HepG2 (cell line): ENCODE measurements at regions not wholly inside any gene's neighbourhood (a gene's known extent, or its start where the extent isn't known, plus 50 kb on each side); places are given as distances from the start of the nearest gene placed in this dataset.

Source experiments
- ATAC-seq: fragments of 200-7000 bp; cut with Tn5 transposase; 3 replicates; pipeline ENCODE4 v1.9.1; 2020; ENCODE audit warnings: mild to moderate bottlenecking, moderate library complexity
- BruUV-seq: library from RNA; stranded (reverse); fragments of 400-500 nt; replicated peaks from 2 replicates; lab custom pipeline; 2021; lab: Mats Ljungman, UMichigan
- CTCF ChIA-PET: fragments of 300-600 bp; formaldehyde crosslinking; extraction: SDS; loops from one replicate; lab custom pipeline; 2021; ENCODE audit warnings: low total read pairs, inconsistent platforms, low intra/inter-chr PET ratio; lab: Yijun Ruan, JAX
- POLR2A ChIA-PET: fragments of 350-600 bp; sonication (Branson Sonifier 250); formaldehyde crosslinking; loops from one replicate; lab custom pipeline; 2020; ENCODE audit warnings: antibody characterized with exemption, inconsistent platforms; lab: Yijun Ruan, JAX
- DNase-seq: peaks from one replicate; pipeline ENCODE4 v3.0.0-alpha.2; 2015; ENCODE audit warnings: low spot score
- FAIRE-seq: peaks from 3 replicates; lab custom pipeline; 2011; peaks lifted over from hg19 to GRCh38; lab: Jason Lieb, UNC
- H2AFZ ChIP-seq: one replicate; pipeline ENCODE4 v1.6.1; 2011; ENCODE audit warnings: low read length, inconsistent platforms
- H3K27ac ChIP-seq: fragments of 300-600 bp; 3 replicates; pipeline ENCODE4 v1.8.0; 2011; ENCODE audit warnings: mixed run types, mild to moderate bottlenecking, mixed read lengths, low read length, inconsistent platforms; ENCODE audit not compliant: insufficient read depth; ENCODE audit errors: extremely low read length
- H3K27me3 ChIP-seq, 2 experiments: fragments of 200-600 bp in 1 of 2; 2 replicates in 1 of 2; 3 replicates in 1 of 2; pipeline versions ENCODE4 v1.6.0 to v1.8.0; 2011; ENCODE audit warnings: low read length in 2 of 2, mild to moderate bottlenecking in 2 of 2, moderate library complexity in 2 of 2, inconsistent platforms in 1 of 2; ENCODE audit not compliant: insufficient read depth in 2 of 2, control insufficient read depth in 1 of 2
- H3K36me3 ChIP-seq, 2 experiments: fragments of 200-600 bp in 1 of 2; replicated peaks in 1 of 2; 2 replicates in 1 of 2; 3 replicates in 1 of 2; pipeline versions ENCODE4 v1.5.1 to v1.8.0; 2011; ENCODE audit warnings: low read length in 2 of 2, inconsistent platforms in 1 of 2; ENCODE audit not compliant: insufficient read depth in 2 of 2, control insufficient read depth in 1 of 2
- H3K4me1 ChIP-seq: 2 replicates; pipeline ENCODE4 v1.5.1; 2012; ENCODE audit warnings: low read length, inconsistent platforms; ENCODE audit not compliant: insufficient read depth
- H3K4me2 ChIP-seq: 2 replicates; pipeline ENCODE4 v1.6.0; 2011; ENCODE audit warnings: low read depth, low read length, inconsistent platforms
- H3K4me3 ChIP-seq, 3 experiments: fragments of 200-600 bp in 1 of 3; sonication (generic), shearing (Covaris generic) in 1 of 3; replicated peaks in 1 of 3; 2 replicates each; pipeline ENCODE4 v1.5.1; 2011 to 2016; ENCODE audit warnings: low read length in 3 of 3, inconsistent platforms in 2 of 3, low read depth in 2 of 3, mild to moderate bottlenecking in 2 of 3, control low read depth in 1 of 3, mixed read lengths in 1 of 3; ENCODE audit not compliant: insufficient read depth in 1 of 3
- H3K79me2 ChIP-seq: one replicate; pipeline ENCODE4 v1.6.1; 2011; ENCODE audit warnings: low read length, inconsistent platforms; ENCODE audit not compliant: insufficient read depth
- H3K9ac ChIP-seq: 2 replicates; pipeline ENCODE4 v1.6.0; 2011; ENCODE audit warnings: mild to moderate bottlenecking, low read depth, low read length, inconsistent platforms; ENCODE audit not compliant: insufficient read depth
- H3K9me3 ChIP-seq: 2 replicates; pipeline ENCODE4 v1.5.1; 2012; ENCODE audit warnings: mild to moderate bottlenecking, low read length
- H4K20me1 ChIP-seq: 2 replicates; pipeline ENCODE4 v1.6.0; 2011; ENCODE audit warnings: inconsistent platforms, mild to moderate bottlenecking, low read length, moderate library complexity; ENCODE audit not compliant: insufficient read depth
- ETV5 ChIP-seq: IDR thresholded peaks from 2 replicates; pipeline ENCODE4 v1.6.1; 2018; ENCODE audit warnings: missing biosample characterization, missing genetic modification reagents, inconsistent platforms, borderline replicate concordance
- FOXM1 ChIP-seq: sonication (generic); formaldehyde crosslinking; IDR thresholded peaks from 2 replicates; pipeline ENCODE4 v1.5.0; 2020; ENCODE audit warnings: missing genetic modification reagents
- HCFC1 ChIP-seq: fragments of 150-350 bp; IDR thresholded peaks from 2 replicates; pipeline ENCODE4 v1.6.1; 2014; ENCODE audit warnings: low read depth, low read length
- HOXA3 ChIP-seq: sonication (generic); formaldehyde crosslinking; IDR thresholded peaks from 2 replicates; pipeline ENCODE4 v1.5.0; 2020; ENCODE audit warnings: missing genetic modification reagents
- IRX3 ChIP-seq: sonication (generic); formaldehyde crosslinking; IDR thresholded peaks from 2 replicates; pipeline ENCODE4 v1.8.1; 2023; ENCODE audit warnings: mild to moderate bottlenecking, low read depth, missing genetic modification reagents, borderline replicate concordance
- MAZ ChIP-seq, 2 experiments: sonication (generic) in 1 of 2; formaldehyde crosslinking in 1 of 2; IDR thresholded peaks; 2 replicates each; pipeline versions ENCODE4 v1.5.0 to v1.6.1; 2012 to 2020; ENCODE audit warnings: low read depth in 2 of 2, mild to moderate bottlenecking in 2 of 2, borderline replicate concordance in 1 of 2, improper control_type of control experiment in 1 of 2, low read length in 1 of 2, missing genetic modification reagents in 1 of 2, moderate library complexity in 1 of 2
- NFE2 ChIP-seq: sonication (generic); formaldehyde crosslinking; IDR thresholded peaks from 2 replicates; pipeline ENCODE4 v1.4.0; 2020; ENCODE audit warnings: missing genetic modification reagents
- SP5 ChIP-seq: IDR thresholded peaks from 2 replicates; pipeline ENCODE4 v1.6.1; 2016; ENCODE audit warnings: low read depth, borderline replicate concordance
- TCF12 ChIP-seq, 2 experiments: fragments of 450-650 bp in 1 of 2; sonication (generic) in 1 of 2; formaldehyde crosslinking in 1 of 2; IDR thresholded peaks; 2 replicates each; pipeline versions ENCODE4 v1.6.1 to v1.8.0; 2017 to 2022; ENCODE audit warnings: antibody characterized with exemption in 1 of 2, mild to moderate bottlenecking in 1 of 2, missing genetic modification reagents in 1 of 2, moderate library complexity in 1 of 2
- TEAD2 ChIP-seq: sonication (generic); formaldehyde crosslinking; IDR thresholded peaks from 2 replicates; pipeline ENCODE4 v1.9.0; 2021; ENCODE audit warnings: missing genetic modification reagents
- ZBTB7B ChIP-seq: sonication (generic); formaldehyde crosslinking; IDR thresholded peaks from 2 replicates; pipeline ENCODE4 v1.4.0; 2020; ENCODE audit warnings: missing genetic modification reagents
- ZNF264 ChIP-seq: sonication (generic); formaldehyde crosslinking; IDR thresholded peaks from 2 replicates; pipeline ENCODE4 v1.4.0; 2020; ENCODE audit warnings: missing genetic modification reagents
- ZNF557 ChIP-seq: sonication (generic); formaldehyde crosslinking; IDR thresholded peaks from 2 replicates; pipeline ENCODE4 v1.4.0; 2020; ENCODE audit warnings: missing genetic modification reagents
- ZNF747 ChIP-seq: sonication (generic); formaldehyde crosslinking; IDR thresholded peaks from 2 replicates; pipeline ENCODE4 v1.8.1; 2023; ENCODE audit warnings: missing genetic modification reagents, mild to moderate bottlenecking, borderline replicate concordance
- WGBS: methylation state at CpG from one replicate; pipeline ENCODE4 v1.1.6; 2017; ENCODE audit warnings: low lambda C conversion rate; 5-methylcytosine and 5-hydroxymethylcytosine counted together
- in situ Hi-C: cut with HindIII; loops from 2 replicates; pipeline ENCODE4 v1.10.0; 2017; ENCODE audit warnings: low pct_unique_long_range_greater_than_20kb; ENCODE audit not compliant: extremely low pct_ligation_motif_present
- intact Hi-C: fragments of 100-400 bp; cut with micrococcal nuclease; formaldehyde crosslinking; loops from one replicate; pipeline ENCODE4 v1.10.0; 2022; ENCODE audit not compliant: unreplicated experiment
- TF ChIP-seq, protein P1 (sequence below): sonication (generic); formaldehyde crosslinking; IDR thresholded peaks from 2 replicates; pipeline ENCODE4 v1.8.0; 2022; ENCODE audit warnings: mild to moderate bottlenecking, missing genetic modification reagents, borderline replicate concordance
- TF ChIP-seq, protein P2 (sequence below): sonication (generic); formaldehyde crosslinking; IDR thresholded peaks from 2 replicates; pipeline ENCODE4 v1.4.0; 2020; ENCODE audit warnings: missing genetic modification reagents, borderline replicate concordance
- TF ChIP-seq, protein P3 (sequence below): sonication (generic); formaldehyde crosslinking; IDR thresholded peaks from 2 replicates; pipeline ENCODE4 v1.4.0; 2020; ENCODE audit warnings: missing genetic modification reagents, low read depth, mild to moderate bottlenecking, borderline replicate concordance
- TF ChIP-seq, protein P4 (sequence below): IDR thresholded peaks from 2 replicates; pipeline ENCODE4 v1.6.1; 2016; ENCODE audit warnings: missing biosample characterization, missing genetic modification reagents, low read depth

DNA sequence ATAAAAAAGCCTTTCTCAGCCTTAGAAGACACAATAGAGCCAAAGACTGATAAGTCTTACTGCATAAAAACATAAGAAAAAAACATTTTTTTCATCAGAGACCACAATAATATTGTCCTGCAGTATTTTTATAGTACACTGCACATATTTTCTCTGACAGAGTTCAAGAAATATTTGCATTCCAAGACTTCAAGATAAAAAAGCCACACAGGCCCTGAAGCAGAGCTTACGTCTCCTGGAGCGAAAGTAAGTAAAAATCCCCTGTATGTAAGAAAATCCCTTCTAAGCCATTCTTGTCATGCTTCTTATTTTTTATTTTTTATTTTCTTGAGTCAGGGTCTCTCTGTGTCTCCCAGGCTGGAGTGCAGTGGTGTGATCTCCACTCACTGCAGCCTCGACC, 755.9 kb downstream of the LIG4 start:
- Histone ChIP-seq H3K36me3 (no peaks in the 10 kb centered on the region), H3K27me3 (no peaks in the 10 kb centered on the region), H3K9ac (no peak overlapping the region), H3K9me3 (peaks cover 11% of the 10 kb centered on the region), H4K20me1 (no peaks in the 10 kb centered on the region), H3K4me3 (no peak overlapping the region), H3K79me2 (no peaks in the 10 kb centered on the region), H3K27ac (no peak overlapping the region), H3K4me1 (no peaks in the 10 kb centered on the region), H2AFZ (no peak overlapping the region), H3K4me2 (no peak overlapping the region)
- POLR2A ChIA-PET: no interaction called here
- BruUV-seq: no TSS peak
- in situ Hi-C loops: no loop called here
- intact Hi-C loops: no loop called here
- no peak for ATAC-seq
- DNase-seq: no peak
- TF ChIP-seq, protein P1, sequence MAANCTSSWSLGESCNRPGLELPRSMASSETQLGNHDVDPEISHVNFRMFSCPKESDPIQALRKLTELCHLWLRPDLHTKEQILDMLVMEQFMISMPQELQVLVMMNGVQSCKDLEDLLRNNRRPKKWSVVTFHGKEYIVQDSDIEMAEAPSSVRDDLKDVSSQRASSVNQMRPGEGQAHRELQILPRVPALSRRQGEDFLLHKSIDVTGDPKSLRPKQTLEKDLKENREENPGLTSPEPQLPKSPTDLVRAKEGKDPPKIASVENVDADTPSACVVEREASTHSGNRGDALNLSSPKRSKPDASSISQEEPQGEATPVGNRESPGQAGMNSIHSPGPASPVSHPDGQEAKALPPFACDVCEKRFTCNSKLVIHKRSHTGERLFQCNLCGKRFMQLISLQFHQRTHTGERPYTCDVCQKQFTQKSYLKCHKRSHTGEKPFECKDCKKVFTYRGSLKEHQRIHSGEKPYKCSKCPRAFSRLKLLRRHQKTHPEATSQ (CRISPR knock-in tag): no peak
- TF ChIP-seq FOXM1 (CRISPR knock-in tag) (no peak), TCF12 (IDR thresholded peaks at IDR 0.05) (no peak), TCF12 (CRISPR knock-in tag; IDR thresholded peaks at IDR 0.05) (no peak), MAZ (IDR thresholded peaks at IDR 0.05; ENCODE audit: borderline replicate concordance, low read depth, low read length) (no peak), MAZ (CRISPR knock-in tag; IDR thresholded peaks at IDR 0.05; ENCODE audit: low read depth) (no peak), IRX3 (CRISPR knock-in tag) (no peak), SP5 (CRISPR knock-in tag) (no peak), TEAD2 (CRISPR knock-in tag) (no peak), ZNF747 (CRISPR knock-in tag) (no peak), ETV5 (no peak), NFE2 (CRISPR knock-in tag) (no peak), HCFC1 (no peak), ZBTB7B (no peak), ZNF557 (CRISPR knock-in tag) (no peak), ZNF264 (CRISPR knock-in tag) (no peak), HOXA3 (CRISPR knock-in tag) (no peak)
- TF ChIP-seq, protein P2, sequence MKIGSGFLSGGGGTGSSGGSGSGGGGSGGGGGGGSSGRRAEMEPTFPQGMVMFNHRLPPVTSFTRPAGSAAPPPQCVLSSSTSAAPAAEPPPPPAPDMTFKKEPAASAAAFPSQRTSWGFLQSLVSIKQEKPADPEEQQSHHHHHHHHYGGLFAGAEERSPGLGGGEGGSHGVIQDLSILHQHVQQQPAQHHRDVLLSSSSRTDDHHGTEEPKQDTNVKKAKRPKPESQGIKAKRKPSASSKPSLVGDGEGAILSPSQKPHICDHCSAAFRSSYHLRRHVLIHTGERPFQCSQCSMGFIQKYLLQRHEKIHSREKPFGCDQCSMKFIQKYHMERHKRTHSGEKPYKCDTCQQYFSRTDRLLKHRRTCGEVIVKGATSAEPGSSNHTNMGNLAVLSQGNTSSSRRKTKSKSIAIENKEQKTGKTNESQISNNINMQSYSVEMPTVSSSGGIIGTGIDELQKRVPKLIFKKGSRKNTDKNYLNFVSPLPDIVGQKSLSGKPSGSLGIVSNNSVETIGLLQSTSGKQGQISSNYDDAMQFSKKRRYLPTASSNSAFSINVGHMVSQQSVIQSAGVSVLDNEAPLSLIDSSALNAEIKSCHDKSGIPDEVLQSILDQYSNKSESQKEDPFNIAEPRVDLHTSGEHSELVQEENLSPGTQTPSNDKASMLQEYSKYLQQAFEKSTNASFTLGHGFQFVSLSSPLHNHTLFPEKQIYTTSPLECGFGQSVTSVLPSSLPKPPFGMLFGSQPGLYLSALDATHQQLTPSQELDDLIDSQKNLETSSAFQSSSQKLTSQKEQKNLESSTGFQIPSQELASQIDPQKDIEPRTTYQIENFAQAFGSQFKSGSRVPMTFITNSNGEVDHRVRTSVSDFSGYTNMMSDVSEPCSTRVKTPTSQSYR (CRISPR knock-in tag): no peak
- TF ChIP-seq, protein P3, sequence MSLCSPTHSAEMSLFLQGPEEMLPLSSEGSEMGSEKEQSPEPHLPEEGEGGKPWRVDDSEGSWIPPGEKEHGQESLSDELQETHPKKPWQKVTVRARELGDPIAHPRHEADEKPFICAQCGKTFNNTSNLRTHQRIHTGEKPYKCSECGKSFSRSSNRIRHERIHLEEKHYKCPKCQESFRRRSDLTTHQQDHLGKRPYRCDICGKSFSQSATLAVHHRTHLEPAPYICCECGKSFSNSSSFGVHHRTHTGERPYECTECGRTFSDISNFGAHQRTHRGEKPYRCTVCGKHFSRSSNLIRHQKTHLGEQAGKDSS: no peak
- TF ChIP-seq, protein P4, sequence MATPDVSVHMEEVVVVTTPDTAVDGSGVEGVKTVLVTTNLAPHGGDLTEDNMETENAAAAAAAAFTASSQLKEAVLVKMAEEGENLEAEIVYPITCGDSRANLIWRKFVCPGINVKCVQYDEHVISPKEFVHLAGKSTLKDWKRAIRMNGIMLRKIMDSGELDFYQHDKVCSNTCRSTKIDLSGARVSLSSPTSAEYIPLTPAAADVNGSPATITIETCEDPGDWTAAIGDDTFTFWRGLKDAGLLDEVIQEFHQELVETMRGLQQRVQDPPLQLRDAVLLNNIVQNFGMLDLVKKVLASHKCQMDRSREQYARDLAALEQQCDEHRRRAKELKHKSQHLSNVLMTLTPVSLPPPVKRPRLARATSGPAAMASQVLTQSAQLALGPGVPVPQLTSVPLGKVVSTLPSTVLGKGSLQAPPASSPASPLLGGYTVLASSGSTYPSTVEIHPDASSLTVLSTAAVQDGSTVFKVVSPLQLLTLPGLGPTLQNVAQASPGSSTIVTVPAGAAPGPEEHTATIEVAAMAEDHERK (CRISPR knock-in tag): no peak
- FAIRE-seq: no peak
- CTCF ChIA-PET: no interaction called here
- WGBS: 41% methylated on average over 3 of the region's 3 CpGs
